Superior temporal gyrus (tissue), 1 donor: ENCODE measurements at regions not wholly inside any gene's neighbourhood (a gene's known extent, or its start where the extent isn't known, plus 50 kb on each side); places are given as distances from the start of the nearest gene placed in this dataset.
"Not testable (repeated sequence)": the region's sequence is repeated elsewhere in the genome, so short reads cannot be mapped to it uniquely, and the experiment has no call there.

Experiments used
- DNase-seq: peaks from one replicate; pipeline ENCODE4 v3.0.0-alpha.2; 2016; ENCODE audit errors: extremely low spot score

- DNase-seq, result no peak
Measured at GRCh38 chrX:46168254-46168653, 377.0 kb downstream of the ZNF674 start.

DNA sequence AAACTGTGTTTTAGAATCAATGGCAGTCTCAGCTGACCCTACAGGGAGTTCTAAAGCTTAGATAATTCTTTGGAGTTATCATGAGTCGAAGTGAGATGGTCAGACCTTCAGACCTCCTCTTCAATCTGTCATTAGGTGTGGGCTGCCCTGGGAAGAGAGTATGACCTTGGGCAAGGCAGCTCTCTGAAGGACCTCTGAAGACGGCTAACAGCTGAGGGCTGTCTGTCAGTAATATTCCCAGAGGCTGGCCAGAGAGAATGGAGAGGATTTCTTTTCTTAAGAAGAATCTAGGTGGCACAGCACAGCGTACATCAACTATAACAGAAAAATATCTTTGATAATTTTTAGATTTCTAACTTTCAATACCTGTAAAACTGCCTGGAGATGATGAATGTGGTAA lies 379.4 kb downstream of the ZNF674 start:
- DNase-seq, result no peak

GRCh38 chrX:46165411-46165810 lies 379.8 kb downstream of the ZNF674 start:
- no peak for DNase-seq

- no peak for DNase-seq
Measured at GRCh38 chrX:46152756-46153155, 392.5 kb downstream of the ZNF674 start.

DNA sequence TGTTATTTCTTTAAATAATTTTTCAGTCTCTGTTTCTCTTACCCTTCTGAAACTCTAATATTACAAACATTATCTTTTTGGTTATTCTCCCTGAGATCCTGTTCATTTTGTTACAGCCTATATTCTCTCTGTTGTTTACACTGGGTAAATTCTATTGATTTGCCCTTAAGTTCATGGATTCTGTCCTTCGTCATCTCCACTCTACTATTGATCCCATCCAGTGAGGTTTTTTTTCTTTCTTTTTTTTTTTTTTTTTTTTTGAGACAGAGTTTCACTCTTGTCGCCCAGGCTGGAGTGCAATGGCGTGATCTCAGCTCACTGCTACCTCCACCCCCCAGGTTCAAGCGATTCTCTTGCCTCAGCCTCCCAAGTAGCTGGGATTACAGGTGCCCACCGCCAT lies 393.9 kb downstream of the ZNF674 start:
- not testable (repeated sequence) for DNase-seq

- DNase-seq, result no peak
Measured at GRCh38 chrX:46144566-46144965, 400.7 kb downstream of the ZNF674 start.

GRCh38 chrX:46140272-46140671 lies 404.9 kb downstream of the ZNF674 start:
- no peak for DNase-seq

- no peak for DNase-seq
Measured at GRCh38 chrX:46130247-46130646, 415.0 kb downstream of the ZNF674 start.

- no peak for DNase-seq
Measured at GRCh38 chrX:46125111-46125510, 420.1 kb downstream of the ZNF674 start.

DNA sequence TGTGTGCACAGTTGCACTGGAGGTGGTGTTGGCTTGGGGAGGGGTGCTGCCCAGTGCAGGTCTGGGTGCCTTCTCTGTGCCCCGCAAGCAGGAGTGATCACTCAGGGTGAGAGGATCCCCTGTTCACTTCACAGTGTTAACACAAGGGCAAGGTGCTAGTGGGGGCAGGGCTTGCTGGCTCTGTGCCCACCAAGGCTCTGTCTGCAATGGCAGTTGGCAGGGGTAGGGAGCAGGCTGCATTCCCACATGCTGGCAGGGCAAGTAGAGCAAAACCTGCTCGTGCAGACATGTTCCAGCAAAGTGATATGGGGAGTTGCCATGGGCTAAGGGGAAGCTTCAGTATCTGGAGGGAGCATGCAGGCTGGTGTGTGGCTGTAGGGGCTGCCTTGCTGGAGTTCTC lies 428.0 kb downstream of the ZNF674 start:
- DNase-seq, result no peak

DNA sequence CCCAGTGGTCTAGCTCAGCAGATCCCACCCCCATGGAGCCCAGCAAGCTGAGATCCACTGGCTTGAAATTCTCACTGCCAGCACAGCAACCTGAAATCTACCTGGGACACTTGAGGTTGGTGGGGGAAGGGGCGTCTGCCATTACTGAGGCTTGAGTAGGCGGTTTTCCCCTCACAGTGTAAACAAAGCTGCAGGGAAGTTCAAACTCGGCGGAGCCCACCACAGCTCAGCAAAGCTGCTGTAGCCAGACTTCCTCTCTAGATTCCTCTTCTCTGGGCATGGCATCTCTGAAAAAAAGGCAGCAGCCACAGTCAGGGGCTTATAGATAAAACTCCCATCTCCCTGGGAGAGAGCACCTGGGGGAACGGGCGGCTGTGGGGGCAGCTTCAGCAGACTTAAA lies 457.9 kb downstream of the ZNF674 start:
- not testable (repeated sequence) for DNase-seq

DNA sequence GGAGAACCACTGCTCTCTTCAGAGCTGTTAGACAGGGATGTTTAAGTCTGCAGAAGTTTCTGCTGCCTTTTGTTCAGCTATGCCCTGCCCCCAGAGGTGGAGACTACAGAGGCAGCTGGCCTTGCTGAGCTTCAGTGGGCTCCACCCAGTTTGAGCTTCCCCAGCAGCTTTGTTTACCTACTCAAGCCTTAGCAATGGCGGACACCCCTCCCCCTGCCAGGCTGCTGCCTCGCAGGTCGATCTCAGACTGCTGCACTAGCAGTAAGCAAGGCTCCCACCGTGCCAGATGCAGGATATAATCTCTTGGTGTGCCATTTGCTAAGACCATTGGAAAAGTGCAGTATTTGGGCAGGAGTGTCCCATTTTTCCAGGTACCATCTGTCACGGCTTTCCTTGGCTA lies 465.1 kb downstream of the ZNF674 start:
- not testable (repeated sequence) for DNase-seq

DNA sequence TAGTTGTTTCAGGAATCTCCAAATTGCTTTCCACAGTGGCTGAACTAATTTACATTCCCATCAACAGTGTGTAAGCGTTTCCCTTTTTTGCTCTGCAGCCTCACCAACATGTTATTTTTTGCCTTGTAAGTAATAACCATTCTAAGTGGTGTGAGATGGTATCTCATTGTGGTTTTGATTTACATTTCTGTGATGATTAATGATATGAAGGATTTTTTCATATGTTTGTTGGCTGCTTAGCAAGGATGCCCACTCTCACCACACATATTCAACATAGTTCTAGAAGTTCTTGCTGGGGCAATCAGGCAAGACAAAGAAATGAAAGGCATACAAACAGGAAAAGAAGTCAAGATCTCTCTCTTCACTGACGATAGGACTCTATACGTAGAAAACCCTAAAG lies 472.4 kb downstream of the ZNF674 start:
- no peak for DNase-seq

- no peak for DNase-seq
Measured at GRCh38 chrX:46072372-46072771, 472.8 kb downstream of the ZNF674 start.

DNA sequence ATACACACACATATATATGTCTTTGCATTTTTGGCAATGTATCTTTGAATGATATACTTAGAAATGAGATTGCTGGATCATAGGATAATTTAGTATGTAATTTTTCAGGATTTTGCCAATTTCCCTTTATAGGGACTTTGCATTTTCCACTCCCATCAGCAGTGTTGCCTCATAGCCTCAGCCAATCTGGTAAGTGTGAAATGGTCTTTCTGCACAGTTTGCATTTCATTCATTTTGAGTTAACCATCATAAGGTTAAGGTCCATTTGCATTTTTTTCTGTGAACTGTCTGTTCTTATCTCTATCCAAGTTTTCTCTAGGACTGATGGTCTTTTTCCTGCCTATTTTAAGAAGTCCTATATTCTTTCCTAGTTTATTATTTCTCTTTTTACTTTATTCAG lies 474.8 kb downstream of the ZNF674 start:
- DNase-seq, result no peak

DNA sequence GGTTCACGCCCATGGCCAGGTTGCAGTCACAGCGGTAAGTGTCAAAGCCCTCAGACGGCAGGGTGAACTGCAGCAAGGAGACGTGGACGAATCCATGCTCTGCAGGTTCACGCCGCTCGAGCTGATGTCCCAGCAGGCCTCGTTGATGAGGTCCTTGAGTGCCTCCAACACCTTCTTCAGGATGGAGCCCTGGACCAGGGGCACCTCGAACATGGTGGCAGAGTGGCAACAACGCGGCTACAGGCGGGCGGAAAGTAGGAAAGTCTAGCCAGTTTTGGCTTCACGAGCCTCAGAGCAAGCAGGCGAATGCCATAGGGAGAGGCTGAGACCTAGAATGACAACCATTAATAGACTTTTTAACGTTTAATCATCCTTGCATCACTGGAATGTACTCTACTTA lies 485.9 kb downstream of the ZNF674 start:
- DNase-seq, result no peak

DNA sequence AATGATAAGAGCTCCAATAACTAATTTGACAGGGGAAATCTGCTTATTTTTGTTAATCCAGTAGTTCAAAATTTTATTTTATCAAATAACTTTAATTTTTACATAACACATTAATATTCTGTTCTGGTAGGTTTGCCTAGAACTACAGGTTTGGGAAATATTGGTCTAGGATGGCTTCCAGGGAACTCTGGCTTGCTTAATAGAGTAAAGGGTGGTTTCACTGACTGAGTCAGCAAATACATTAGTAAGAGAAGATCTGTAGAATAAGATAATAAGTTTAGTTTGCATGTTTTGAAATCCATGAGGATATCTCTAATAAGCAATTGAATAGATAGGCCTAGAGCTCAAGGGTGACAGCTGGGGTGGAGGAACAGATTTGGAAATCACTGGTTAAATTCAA lies 500.7 kb downstream of the ZNF674 start:
- DNase-seq, result no peak

- DNase-seq, result no peak
Measured at GRCh38 chrX:46040001-46040400, 505.2 kb downstream of the ZNF674 start.

- DNase-seq, result no peak
Measured at GRCh38 chrX:46039526-46039925, 505.7 kb downstream of the ZNF674 start.

GRCh38 chrX:46036508-46036907 lies 508.7 kb downstream of the ZNF674 start:
- no peak for DNase-seq

GRCh38 chrX:46034868-46035267 lies 510.4 kb downstream of the ZNF674 start:
- DNase-seq, result peak; percentile 9

DNA sequence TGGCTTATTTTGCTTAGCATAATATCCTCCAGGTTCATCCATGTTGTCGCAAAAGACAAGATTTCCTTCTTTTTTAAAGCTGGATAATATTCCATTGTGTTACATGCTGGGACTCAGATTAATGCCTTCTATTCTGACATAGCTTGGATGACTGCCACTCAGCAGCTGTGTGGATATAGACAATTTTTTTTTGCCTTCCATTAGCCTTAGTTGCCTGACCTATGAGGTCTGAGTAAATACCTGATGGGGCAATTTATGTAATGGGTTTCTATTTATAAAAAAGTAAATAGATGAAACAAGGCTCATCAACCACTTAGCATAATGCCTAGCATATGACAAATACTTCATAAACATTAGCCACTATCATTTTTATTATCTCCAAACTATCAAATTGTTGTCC lies 515.4 kb downstream of the ZNF674 start:
- DNase-seq, result no peak

- DNase-seq, result no peak
Measured at GRCh38 chrX:46016296-46016695, 528.9 kb downstream of the ZNF674 start.

- DNase-seq, result no peak
Measured at GRCh38 chrX:46015653-46016052, 529.6 kb downstream of the ZNF674 start.
